Stimulated activated CD4-positive, alpha-beta T cell treated with anti-CD3 and anti-CD28 coated beads, Interleukin-2, amount 100 ng/mL, for 48 hours (primary cell): ENCODE measurements at regions not wholly inside any gene's neighbourhood (a gene's known extent, or its start where the extent isn't known, plus 50 kb on each side); places are given as distances from the start of the nearest gene placed in this dataset.

ENCODE experiments used
- DNase-seq, 2 donors: peaks; one replicate each; pipeline ENCODE4 v3.0.0-alpha.2; 2020

GRCh38 chr6:142561511-142562265 lies 259.9 kb downstream of the ADGRG6 start:
- DNase-seq = no peak

GRCh38 chr6:142562865-142563264 lies 261.1 kb downstream of the ADGRG6 start:
- no peak for DNase-seq

- DNase-seq = peak; percentile 68 to 82
Observed at GRCh38 chr6:142566628-142567396, 265.0 kb downstream of the ADGRG6 start.

GRCh38 chr6:142567461-142567860 lies 265.7 kb downstream of the ADGRG6 start:
- no peak for DNase-seq

GRCh38 chr6:142568857-142569597 lies 267.2 kb downstream of the ADGRG6 start:
- no peak for DNase-seq

GRCh38 chr6:142569676-142570075 lies 267.9 kb downstream of the ADGRG6 start:
- DNase-seq = no peak

- DNase-seq = no peak
Observed at GRCh38 chr6:142570221-142570671, 268.4 kb downstream of the ADGRG6 start.

GRCh38 chr6:142592876-142593275 lies 291.1 kb downstream of the ADGRG6 start:
- no peak for DNase-seq

GRCh38 chr6:142597836-142598235 lies 296.0 kb downstream of the ADGRG6 start:
- no peak for DNase-seq

GRCh38 chr6:142601427-142601826 lies 299.6 kb downstream of the ADGRG6 start:
- no peak for DNase-seq

GRCh38 chr6:142602972-142603371 lies 301.2 kb downstream of the ADGRG6 start:
- no peak for DNase-seq

GRCh38 chr6:142605922-142606485 lies 304.2 kb downstream of the ADGRG6 start:
- DNase-seq = no peak

GRCh38 chr6:142612956-142613355 lies 311.1 kb downstream of the ADGRG6 start:
- DNase-seq = no peak

GRCh38 chr6:142613981-142614380 lies 312.2 kb downstream of the ADGRG6 start:
- DNase-seq = no peak

GRCh38 chr6:142617158-142617557 lies 315.4 kb downstream of the ADGRG6 start:
- DNase-seq = no peak

GRCh38 chr6:142621822-142622221 lies 320.0 kb downstream of the ADGRG6 start:
- DNase-seq = no peak

- DNase-seq = no peak
Observed at GRCh38 chr6:142624978-142625715, 319.8 kb downstream of the HIVEP2 start.

GRCh38 chr6:142627474-142627873 lies 317.5 kb downstream of the HIVEP2 start:
- DNase-seq = no peak

- DNase-seq = no peak
Observed at GRCh38 chr6:142631517-142632385, 313.2 kb downstream of the HIVEP2 start.

GRCh38 chr6:142633317-142633716 lies 311.7 kb downstream of the HIVEP2 start:
- no peak for DNase-seq

- no peak for DNase-seq
Observed at GRCh38 chr6:142635130-142635529, 309.8 kb downstream of the HIVEP2 start.
